Loucy (cell line): ENCODE measurements at regions not wholly inside any gene's neighbourhood (a gene's known extent, or its start where the extent isn't known, plus 50 kb on each side); places are given as distances from the start of the nearest gene placed in this dataset.

Source experiments
- H2AFZ ChIP-seq: fragments of 200-600 bp; sonication (generic); 2 replicates; pipeline ENCODE4 v1.6.0; 2016; ENCODE audit warnings: antibody characterized with exemption, mild to moderate bottlenecking, low read length, moderate library complexity
- H3F3A ChIP-seq: fragments of 200-600 bp; 2 replicates; pipeline ENCODE4 v1.6.0; 2016; ENCODE audit warnings: antibody characterized with exemption, low read depth, mild to moderate bottlenecking
- H3K27me3 ChIP-seq: fragments of 200-600 bp; sonication (generic); 2 replicates; pipeline ENCODE4 v1.6.1; 2014; ENCODE audit warnings: low read length, mild to moderate bottlenecking; ENCODE audit not compliant: insufficient read depth, poor library complexity, severe bottlenecking
- H3K36me3 ChIP-seq: fragments of 200-600 bp; sonication (generic); 2 replicates; pipeline ENCODE4 v1.6.1; 2016; ENCODE audit warnings: low read length; ENCODE audit not compliant: insufficient read depth
- H3K4me1 ChIP-seq: fragments of 200-600 bp; sonication (generic); 2 replicates; pipeline ENCODE4 v1.5.1; 2014; ENCODE audit warnings: low read length, mild to moderate bottlenecking; ENCODE audit not compliant: insufficient read depth, poor library complexity, severe bottlenecking
- H3K4me2 ChIP-seq: fragments of 200-600 bp; sonication (generic); 2 replicates; pipeline ENCODE4 v1.6.0; 2014; ENCODE audit warnings: antibody characterized with exemption, low read length, low read depth, mild to moderate bottlenecking; ENCODE audit not compliant: poor library complexity, severe bottlenecking
- H3K4me3 ChIP-seq: fragments of 200-600 bp; sonication (generic); 2 replicates; pipeline ENCODE4 v1.5.1; 2014; ENCODE audit warnings: low read length, mild to moderate bottlenecking, mixed read lengths; ENCODE audit not compliant: poor library complexity, severe bottlenecking
- H3K79me2 ChIP-seq: fragments of 200-600 bp; sonication (generic); 2 replicates; pipeline ENCODE4 v1.6.1; 2014; ENCODE audit warnings: low read length; ENCODE audit not compliant: insufficient read depth
- H3K9ac ChIP-seq: fragments of 200-600 bp; sonication (generic); 2 replicates; pipeline ENCODE4 v1.6.0; 2014; ENCODE audit warnings: mild to moderate bottlenecking, low read depth, low read length, moderate library complexity; ENCODE audit not compliant: poor library complexity, severe bottlenecking
- H3K9me2 ChIP-seq: fragments of 200-600 bp; sonication (generic); replicated peaks from 2 replicates; pipeline ENCODE4 v1.6.1; 2016; ENCODE audit warnings: low read depth, low read length, mixed read lengths
- H3K9me3 ChIP-seq: fragments of 200-600 bp; sonication (generic); 2 replicates; pipeline ENCODE4 v1.6.1; 2014; ENCODE audit warnings: mild to moderate bottlenecking, antibody characterized with exemption, low read length, low read depth; ENCODE audit not compliant: insufficient read depth
- H4K20me1 ChIP-seq: fragments of 200-600 bp; sonication (generic); 2 replicates; pipeline ENCODE4 v1.6.0; 2014; ENCODE audit warnings: antibody characterized with exemption, low read length, mild to moderate bottlenecking; ENCODE audit not compliant: insufficient read depth, poor library complexity, severe bottlenecking
- CTCF ChIP-seq: fragments of 200-600 bp; sonication (generic); conservative IDR thresholded peaks from 2 replicates; pipeline ENCODE4 v1.5.1; 2014; ENCODE audit warnings: mild to moderate bottlenecking, antibody characterized with exemption, low read length
- EZH2phosphoT487 ChIP-seq: fragments of 200-600 bp; IDR thresholded peaks from 2 replicates; pipeline ENCODE4 v1.6.1; 2018; ENCODE audit warnings: antibody characterized with exemption, mild to moderate bottlenecking, moderate library complexity, borderline replicate concordance

- no peak overlapping the region for H3K4me2 ChIP-seq
- H3K4me1 ChIP-seq = no peaks in the 10 kb centered on the region
Observed at GRCh38 chr5:30686530-30686929, 507.0 kb upstream of the CDH6 start.

GRCh38 chr5:30676223-30676840, 517.2 kb upstream of the CDH6 start:
- H4K20me1 ChIP-seq = no peaks in the 10 kb centered on the region
- H3K79me2 ChIP-seq = no peaks in the 10 kb centered on the region
- no peaks in the 10 kb centered on the region for H3K4me1 ChIP-seq
- no peaks in the 10 kb centered on the region for H3K9me2 ChIP-seq
- no peak overlapping the region for H2AFZ ChIP-seq
- H3K9ac ChIP-seq = no peak overlapping the region
- no peaks in the 10 kb centered on the region for H3F3A ChIP-seq
- H3K27me3 ChIP-seq = no peaks in the 10 kb centered on the region
- TF ChIP-seq EZH2phosphoT487 = no peak
- TF ChIP-seq CTCF = no peak
- H3K4me3 ChIP-seq = no peak overlapping the region
- H3K4me2 ChIP-seq = no peak overlapping the region
- no peaks in the 10 kb centered on the region; the same call in 1 of the 2 replicates for H3K9me3 ChIP-seq
- H3K36me3 ChIP-seq = no peaks in the 10 kb centered on the region

More at GRCh38 chr5:30686530-30686929, 507.0 kb upstream of the CDH6 start:
- Histone ChIP-seq H3K9me2 (no peaks in the 10 kb centered on the region), H3F3A (no peaks in the 10 kb centered on the region), H3K27me3 (no peaks in the 10 kb centered on the region), H2AFZ (no peak overlapping the region), H3K9me3 (no peaks in the 10 kb centered on the region), H3K79me2 (no peaks in the 10 kb centered on the region), H3K36me3 (no peaks in the 10 kb centered on the region), H3K9ac (no peak overlapping the region), H4K20me1 (no peaks in the 10 kb centered on the region), H3K4me3 (no peak overlapping the region)
- TF ChIP-seq CTCF = no peak
- no peak for TF ChIP-seq EZH2phosphoT487

DNA sequence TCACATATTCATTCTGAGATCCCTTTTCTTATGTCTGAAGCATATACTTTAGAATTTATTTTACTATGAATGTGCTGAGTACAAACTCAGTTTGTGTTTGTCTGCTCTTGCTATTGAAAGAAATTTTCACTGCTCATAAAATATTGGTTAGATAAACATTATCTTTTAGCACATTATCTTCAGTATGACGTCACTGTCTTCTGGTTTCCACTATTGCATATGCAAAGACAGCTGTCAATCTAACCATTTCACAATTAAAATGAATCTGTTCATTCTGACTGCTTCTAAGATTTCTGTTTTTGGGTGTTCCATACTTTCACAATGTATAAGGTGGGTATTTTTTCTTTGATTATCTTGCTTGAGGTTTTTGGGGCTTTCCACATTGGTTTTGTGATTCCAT, 526.2 kb upstream of the CDH6 start:
- no peaks in the 10 kb centered on the region for H3K79me2 ChIP-seq
- no peak overlapping the region for H3K4me2 ChIP-seq
- no peaks in the 10 kb centered on the region for H3K9me3 ChIP-seq
- H3K36me3 ChIP-seq = no peaks in the 10 kb centered on the region
- H3K4me3 ChIP-seq = no peak overlapping the region
- no peaks in the 10 kb centered on the region for H3K4me1 ChIP-seq
- no peaks in the 10 kb centered on the region for H3F3A ChIP-seq
- H3K9me2 ChIP-seq = no peaks in the 10 kb centered on the region
- no peak overlapping the region for H3K9ac ChIP-seq
- no peaks in the 10 kb centered on the region for H4K20me1 ChIP-seq
- no peaks in the 10 kb centered on the region for H3K27me3 ChIP-seq
- H2AFZ ChIP-seq = no peak overlapping the region
- TF ChIP-seq EZH2phosphoT487 = no peak
- no peak for TF ChIP-seq CTCF
